ENCODE measurements at regions not wholly inside any gene's neighbourhood (a gene's known extent, or its start where the extent isn't known, plus 50 kb on each side); places are given as distances from the start of the nearest gene placed in this dataset.
"Not testable (repeated sequence)": the region's sequence is repeated elsewhere in the genome, so short reads cannot be mapped to it uniquely, and the experiment has no call there.

GRCh38 chr14:97066068-97066899, 269.1 kb downstream of the VRK1 start:
- peaks cover 19% of the 10 kb centered on the region for H3K27me3 Mint-ChIP-seq
- no peaks in the 10 kb centered on the region for H3K36me3 Mint-ChIP-seq
- ATAC-seq: no peak
- no peak overlapping the region for H3K27ac Mint-ChIP-seq
- peaks cover 3% of the 10 kb centered on the region for H3K9me3 Mint-ChIP-seq
- H3K4me1 Mint-ChIP-seq: no peaks in the 10 kb centered on the region
- H3K4me3 Mint-ChIP-seq: no peak overlapping the region

GRCh38 chr14:97068293-97068692, 271.1 kb downstream of the VRK1 start:
- H3K4me3 Mint-ChIP-seq, H3K27ac Mint-ChIP-seq, ATAC-seq, H3K36me3 Mint-ChIP-seq, H3K9me3 Mint-ChIP-seq, H3K4me1 Mint-ChIP-seq: not testable (repeated sequence)
- peaks cover 11% of the 10 kb centered on the region for H3K27me3 Mint-ChIP-seq

GRCh38 chr14:97070259-97070658, 273.1 kb downstream of the VRK1 start:
- Mint-ChIP-seq H3K36me3 (no peaks in the 10 kb centered on the region), H3K27me3 (no peaks in the 10 kb centered on the region), H3K4me3 (no peak overlapping the region), H3K27ac (no peak overlapping the region), H3K4me1 (no peaks in the 10 kb centered on the region), H3K9me3 (no peaks in the 10 kb centered on the region)
- no peak for ATAC-seq

- H3K9me3 Mint-ChIP-seq: no peaks in the 10 kb centered on the region
- H3K27ac Mint-ChIP-seq: no peak overlapping the region
- no peak for ATAC-seq
- no peaks in the 10 kb centered on the region for H3K27me3 Mint-ChIP-seq
- H3K36me3 Mint-ChIP-seq: no peaks in the 10 kb centered on the region
- H3K4me3 Mint-ChIP-seq: no peak overlapping the region
- no peaks in the 10 kb centered on the region for H3K4me1 Mint-ChIP-seq
Measured at GRCh38 chr14:97071177-97071576, 274.0 kb downstream of the VRK1 start.

GRCh38 chr14:97073622-97074021, 276.4 kb downstream of the VRK1 start:
- H3K9me3 Mint-ChIP-seq: no peaks in the 10 kb centered on the region
- H3K27ac Mint-ChIP-seq: no peak overlapping the region
- no peak overlapping the region for H3K4me3 Mint-ChIP-seq
- no peaks in the 10 kb centered on the region for H3K36me3 Mint-ChIP-seq
- H3K4me1 Mint-ChIP-seq: peaks cover 9% of the 10 kb centered on the region
- no peak for ATAC-seq
- H3K27me3 Mint-ChIP-seq: no peaks in the 10 kb centered on the region

- no peak for ATAC-seq
- Mint-ChIP-seq H3K9me3 (no peaks in the 10 kb centered on the region), H3K36me3 (no peaks in the 10 kb centered on the region), H3K27ac (no peak overlapping the region), H3K4me1 (peaks cover 9% of the 10 kb centered on the region), H3K4me3 (no peak overlapping the region), H3K27me3 (no peaks in the 10 kb centered on the region)
Measured at GRCh38 chr14:97074456-97074855, 277.3 kb downstream of the VRK1 start.

- Mint-ChIP-seq H3K4me3 (no peak overlapping the region), H3K27ac (no peak overlapping the region), H3K36me3 (no peaks in the 10 kb centered on the region), H3K4me1 (peaks cover 9% of the 10 kb centered on the region), H3K9me3 (no peaks in the 10 kb centered on the region), H3K27me3 (no peaks in the 10 kb centered on the region)
- ATAC-seq: no peak
Measured at GRCh38 chr14:97074856-97075255, 277.7 kb downstream of the VRK1 start.

GRCh38 chr14:97077253-97077653, 280.1 kb downstream of the VRK1 start:
- Mint-ChIP-seq H3K36me3 (no peaks in the 10 kb centered on the region), H3K27me3 (no peaks in the 10 kb centered on the region), H3K9me3 (peaks cover 3% of the 10 kb centered on the region), H3K27ac (no peak overlapping the region), H3K4me3 (no peak overlapping the region), H3K4me1 (peaks cover 9% of the 10 kb centered on the region)
- ATAC-seq: no peak

- H3K27me3 Mint-ChIP-seq: no peaks in the 10 kb centered on the region
- H3K27ac Mint-ChIP-seq: no peak overlapping the region
- ATAC-seq: no peak
- peaks cover 3% of the 10 kb centered on the region for H3K9me3 Mint-ChIP-seq
- H3K4me3 Mint-ChIP-seq: no peak overlapping the region
- no peaks in the 10 kb centered on the region for H3K36me3 Mint-ChIP-seq
- H3K4me1 Mint-ChIP-seq: peaks cover 9% of the 10 kb centered on the region
Measured at GRCh38 chr14:97077687-97078086, 280.5 kb downstream of the VRK1 start.

GRCh38 chr14:97080991-97081390, 283.8 kb downstream of the VRK1 start:
- Mint-ChIP-seq H3K4me1 (peaks cover 9% of the 10 kb centered on the region), H3K27me3 (no peaks in the 10 kb centered on the region), H3K9me3 (peaks cover 9% of the 10 kb centered on the region), H3K27ac (no peak overlapping the region), H3K36me3 (no peaks in the 10 kb centered on the region), H3K4me3 (no peak overlapping the region)
- no peak for ATAC-seq

GRCh38 chr14:97095269-97095668, 298.1 kb downstream of the VRK1 start:
- Mint-ChIP-seq H3K4me1 (no peaks in the 10 kb centered on the region), H3K4me3 (no peak overlapping the region)

GRCh38 chr14:97097296-97097695, 300.1 kb downstream of the VRK1 start:
- Mint-ChIP-seq H3K4me1 (no peaks in the 10 kb centered on the region), H3K9me3 (no peaks in the 10 kb centered on the region), H3K27me3 (peaks cover 18% of the 10 kb centered on the region), H3K36me3 (no peaks in the 10 kb centered on the region), H3K4me3 (no peak overlapping the region), H3K27ac (no peak overlapping the region)
- ATAC-seq: no peak

More at GRCh38 chr14:97095269-97095668, 298.1 kb downstream of the VRK1 start:
- no peak for ATAC-seq
- no peak overlapping the region for H3K27ac Mint-ChIP-seq
- H3K36me3 Mint-ChIP-seq: no peaks in the 10 kb centered on the region
- no peaks in the 10 kb centered on the region for H3K9me3 Mint-ChIP-seq
- H3K27me3 Mint-ChIP-seq: peaks cover 9% of the 10 kb centered on the region

GRCh38 chr14:97100306-97100705, 303.1 kb downstream of the VRK1 start:
- Mint-ChIP-seq H3K27ac (no peak overlapping the region), H3K9me3 (peaks cover 2% of the 10 kb centered on the region), H3K36me3 (no peaks in the 10 kb centered on the region), H3K27me3 (peaks cover 44% of the 10 kb centered on the region), H3K4me1 (no peaks in the 10 kb centered on the region), H3K4me3 (no peak overlapping the region)
- no peak for ATAC-seq

- H3K36me3 Mint-ChIP-seq: no peaks in the 10 kb centered on the region
- H3K27ac Mint-ChIP-seq: no peak overlapping the region
- H3K4me3 Mint-ChIP-seq: no peak overlapping the region
- peaks cover 6% of the 10 kb centered on the region for H3K4me1 Mint-ChIP-seq
- H3K9me3 Mint-ChIP-seq: peaks cover 2% of the 10 kb centered on the region
- peaks cover 44% of the 10 kb centered on the region for H3K27me3 Mint-ChIP-seq
- no peak for ATAC-seq
Measured at GRCh38 chr14:97101561-97101960, 304.4 kb downstream of the VRK1 start.

- H3K4me1 Mint-ChIP-seq: peaks cover 6% of the 10 kb centered on the region
- H3K36me3 Mint-ChIP-seq: no peaks in the 10 kb centered on the region
- no peak overlapping the region for H3K4me3 Mint-ChIP-seq
- no peak overlapping the region for H3K27ac Mint-ChIP-seq
- peaks cover 36% of the 10 kb centered on the region for H3K27me3 Mint-ChIP-seq
- ATAC-seq: no peak
- H3K9me3 Mint-ChIP-seq: peaks cover 10% of the 10 kb centered on the region
Measured at GRCh38 chr14:97104029-97104428, 306.8 kb downstream of the VRK1 start.

GRCh38 chr14:97106166-97106565, 309.0 kb downstream of the VRK1 start:
- Mint-ChIP-seq H3K4me3 (no peak overlapping the region), H3K36me3 (no peaks in the 10 kb centered on the region), H3K9me3 (peaks cover 16% of the 10 kb centered on the region), H3K27me3 (peaks cover 30% of the 10 kb centered on the region), H3K4me1 (peaks cover 6% of the 10 kb centered on the region), H3K27ac (no peak overlapping the region)
- ATAC-seq: peak; percentile 48

Measured in stimulated activated memory B cell treated with anti-CD40 and anti-IgM and Interleukin-4, amounts not matched to agents 10 μg/mL and 1 μg/mL and 100 μg/mL, for 72 hours (primary cell).